HepG2 (cell line): ENCODE measurements at regions not wholly inside any gene's neighbourhood (a gene's known extent, or its start where the extent isn't known, plus 50 kb on each side); places are given as distances from the start of the nearest gene placed in this dataset.

Source experiments
- HMGA1 ChIP-seq: sonication (generic); formaldehyde crosslinking; conservative IDR thresholded peaks from 2 replicates; pipeline ENCODE4 v1.4.0; 2020; ENCODE audit warnings: missing genetic modification reagents
- HMGXB4 ChIP-seq, 2 experiments: sonication (generic) in 1 of 2; formaldehyde crosslinking in 1 of 2; IDR thresholded peaks; 2 replicates each; pipeline versions ENCODE4 v1.4.0 to v1.6.1; 2018 to 2020; ENCODE audit warnings: missing genetic modification reagents in 2 of 2, borderline replicate concordance in 1 of 2, low read depth in 1 of 2, mild to moderate bottlenecking in 1 of 2, missing biosample characterization in 1 of 2
- HOXA5 ChIP-seq: sonication (generic); formaldehyde crosslinking; IDR thresholded peaks from 2 replicates; pipeline ENCODE4 v1.4.0; 2020; ENCODE audit warnings: missing genetic modification reagents
- KLF11 ChIP-seq: IDR thresholded peaks from 2 replicates; pipeline ENCODE4 v1.6.1; 2016; ENCODE audit warnings: missing compliant biosample characterization
- ZIK1 ChIP-seq: sonication (generic); formaldehyde crosslinking; IDR thresholded peaks from 2 replicates; pipeline ENCODE4 v1.5.0; 2020; ENCODE audit warnings: mild to moderate bottlenecking, low read depth, missing genetic modification reagents, borderline replicate concordance
- ZKSCAN1 ChIP-seq: fragments of 150-350 bp; IDR thresholded peaks from 2 replicates; pipeline ENCODE4 v1.6.1; 2014; ENCODE audit warnings: low read length
- ZNF18 ChIP-seq: sonication (generic); formaldehyde crosslinking; IDR thresholded peaks from 2 replicates; pipeline ENCODE4 v1.8.0; 2022; ENCODE audit warnings: mild to moderate bottlenecking, missing genetic modification reagents; ENCODE audit not compliant: insufficient replicate concordance
- ZSCAN20 ChIP-seq: sonication (generic); formaldehyde crosslinking; IDR thresholded peaks from 2 replicates; pipeline ENCODE4 v1.4.0; 2020; ENCODE audit warnings: missing genetic modification reagents, mild to moderate bottlenecking, borderline replicate concordance
- TF ChIP-seq, protein P1 (sequence below): sonication (generic); formaldehyde crosslinking; IDR thresholded peaks from 2 replicates; pipeline ENCODE4 v1.4.0; 2020; ENCODE audit warnings: missing genetic modification reagents, borderline replicate concordance

DNA sequence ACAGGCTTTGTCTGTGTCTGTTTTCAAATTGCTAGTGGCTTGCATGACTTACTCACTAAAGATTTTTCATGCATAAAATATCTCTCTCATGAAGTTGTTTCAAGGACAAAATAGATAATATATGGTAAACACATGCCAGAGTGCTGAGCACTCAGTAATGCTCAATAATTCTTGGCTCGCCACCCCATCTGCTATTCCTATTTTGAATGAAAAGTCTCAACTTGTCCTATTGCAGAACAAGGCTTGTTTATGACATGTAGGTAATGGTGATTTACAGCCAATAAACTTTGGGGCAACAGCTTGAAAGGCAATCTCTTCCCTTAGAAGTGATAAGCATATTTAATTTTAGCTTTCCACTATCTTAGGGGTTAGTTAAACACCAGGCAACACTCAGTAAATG is 789.0 kb upstream of the ROBO1 start (continued):
- TF ChIP-seq HOXA5 (no peak), HMGXB4 (CRISPR knock-in tag; IDR thresholded peaks at IDR 0.05; ENCODE audit: borderline replicate concordance in 1 of 2, low read depth in 1 of 2) (no peak), ZSCAN20 (CRISPR knock-in tag) (no peak), ZIK1 (CRISPR knock-in tag) (no peak), ZKSCAN1 (no peak), ZNF18 (CRISPR knock-in tag) (no peak), HMGA1 (CRISPR knock-in tag) (no peak), KLF11 (CRISPR knock-in tag) (no peak)
- TF ChIP-seq, protein P1, sequence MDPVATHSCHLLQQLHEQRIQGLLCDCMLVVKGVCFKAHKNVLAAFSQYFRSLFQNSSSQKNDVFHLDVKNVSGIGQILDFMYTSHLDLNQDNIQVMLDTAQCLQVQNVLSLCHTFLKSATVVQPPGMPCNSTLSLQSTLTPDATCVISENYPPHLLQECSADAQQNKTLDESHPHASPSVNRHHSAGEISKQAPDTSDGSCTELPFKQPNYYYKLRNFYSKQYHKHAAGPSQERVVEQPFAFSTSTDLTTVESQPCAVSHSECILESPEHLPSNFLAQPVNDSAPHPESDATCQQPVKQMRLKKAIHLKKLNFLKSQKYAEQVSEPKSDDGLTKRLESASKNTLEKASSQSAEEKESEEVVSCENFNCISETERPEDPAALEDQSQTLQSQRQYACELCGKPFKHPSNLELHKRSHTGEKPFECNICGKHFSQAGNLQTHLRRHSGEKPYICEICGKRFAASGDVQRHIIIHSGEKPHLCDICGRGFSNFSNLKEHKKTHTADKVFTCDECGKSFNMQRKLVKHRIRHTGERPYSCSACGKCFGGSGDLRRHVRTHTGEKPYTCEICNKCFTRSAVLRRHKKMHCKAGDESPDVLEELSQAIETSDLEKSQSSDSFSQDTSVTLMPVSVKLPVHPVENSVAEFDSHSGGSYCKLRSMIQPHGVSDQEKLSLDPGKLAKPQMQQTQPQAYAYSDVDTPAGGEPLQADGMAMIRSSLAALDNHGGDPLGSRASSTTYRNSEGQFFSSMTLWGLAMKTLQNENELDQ: no peak
